ENCODE measurements at regions not wholly inside any gene's neighbourhood (a gene's known extent, or its start where the extent isn't known, plus 50 kb on each side); places are given as distances from the start of the nearest gene placed in this dataset.

DNA sequence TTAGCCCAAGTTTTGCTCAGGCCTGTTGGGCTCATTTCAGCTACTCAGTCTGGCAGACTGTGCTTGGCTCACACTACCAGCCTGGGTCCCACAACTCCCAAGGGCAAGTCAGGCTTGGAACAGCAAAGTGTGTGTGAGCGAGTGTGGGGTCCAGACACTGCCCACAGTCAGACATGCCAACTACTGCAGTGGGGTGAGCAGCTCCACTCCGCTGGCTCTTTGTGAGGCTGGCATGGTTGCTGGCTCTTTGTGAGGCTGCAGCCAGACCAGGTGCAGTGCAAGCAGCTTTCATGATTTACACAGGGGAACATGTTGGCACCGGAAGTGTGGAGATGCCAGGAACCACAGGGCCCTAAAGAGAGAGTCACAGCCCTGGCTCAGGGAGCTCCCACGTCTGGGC, 606.7 kb upstream of the FAM174A start:
- DNase-seq (ENCODE audit: low read depth in 2 of 3, low spot score in 2 of 3), result no peak

DNA sequence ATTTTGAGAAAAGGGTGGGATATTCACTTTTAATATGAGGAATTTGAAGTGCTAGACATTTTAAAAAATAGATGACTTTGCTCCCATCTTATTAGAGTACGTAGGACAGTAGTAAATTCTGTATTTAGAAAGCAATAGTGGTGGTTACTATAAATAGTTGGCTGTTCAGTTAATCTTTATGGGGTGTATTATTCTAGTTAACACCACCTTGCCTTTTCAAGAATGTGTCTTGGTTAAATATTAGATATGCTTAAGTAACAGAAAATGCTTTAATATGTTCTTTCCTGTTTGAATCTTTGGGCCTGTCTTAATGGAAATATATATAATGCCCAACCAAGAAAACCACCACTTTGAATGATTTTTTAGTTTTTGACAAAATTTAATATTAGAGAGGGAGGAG, 608.7 kb upstream of the FAM174A start:
- DNase-seq (ENCODE audit: low read depth in 2 of 3, low spot score in 2 of 3), result no peak

DNA sequence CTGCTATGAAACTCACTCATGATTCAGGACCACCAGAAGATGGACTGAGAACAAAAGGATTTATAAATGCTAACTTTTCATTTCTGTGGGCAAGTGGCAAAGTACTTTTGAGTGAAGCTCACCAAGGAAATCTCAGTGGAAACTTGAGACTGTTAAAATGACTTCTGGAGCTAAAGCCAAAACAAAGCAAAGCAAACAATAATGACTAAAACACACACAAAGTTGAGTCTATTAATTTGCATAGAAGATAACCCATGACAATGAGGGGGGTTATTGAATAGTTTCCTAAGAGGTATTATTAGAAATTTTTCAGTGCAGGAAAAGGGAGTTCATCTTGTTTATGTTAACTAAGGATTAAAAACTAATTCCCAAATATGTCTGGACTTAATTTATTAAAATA, 612.8 kb upstream of the FAM174A start:
- no peak for DNase-seq (ENCODE audit: low read depth in 2 of 3, low spot score in 2 of 3)

DNA sequence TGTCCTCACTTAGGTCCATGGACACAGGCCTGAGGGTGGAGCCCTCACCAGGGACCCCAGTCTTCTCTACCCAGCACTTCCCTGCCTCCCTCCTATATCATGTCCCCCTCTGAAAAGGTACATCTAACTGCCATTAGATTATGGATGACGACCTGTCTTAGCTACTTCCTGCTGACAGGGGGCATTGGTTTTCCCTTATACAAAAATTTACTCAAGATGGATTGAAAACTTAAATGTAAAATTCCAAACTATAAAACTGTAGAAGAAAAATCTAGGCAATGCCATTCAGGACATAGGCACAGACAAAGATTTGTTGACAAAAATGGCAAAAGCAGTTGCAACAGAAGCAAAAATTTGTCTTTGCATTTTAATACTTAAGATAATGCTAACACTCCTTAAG, 623.2 kb upstream of the FAM174A start:
- no peak for DNase-seq (ENCODE audit: low read depth in 2 of 3, low spot score in 2 of 3)

- DNase-seq (ENCODE audit: low read depth in 2 of 3, low spot score in 2 of 3), result no peak
Observed at GRCh38 chr5:99906776-99907175, 628.4 kb upstream of the FAM174A start.

DNA sequence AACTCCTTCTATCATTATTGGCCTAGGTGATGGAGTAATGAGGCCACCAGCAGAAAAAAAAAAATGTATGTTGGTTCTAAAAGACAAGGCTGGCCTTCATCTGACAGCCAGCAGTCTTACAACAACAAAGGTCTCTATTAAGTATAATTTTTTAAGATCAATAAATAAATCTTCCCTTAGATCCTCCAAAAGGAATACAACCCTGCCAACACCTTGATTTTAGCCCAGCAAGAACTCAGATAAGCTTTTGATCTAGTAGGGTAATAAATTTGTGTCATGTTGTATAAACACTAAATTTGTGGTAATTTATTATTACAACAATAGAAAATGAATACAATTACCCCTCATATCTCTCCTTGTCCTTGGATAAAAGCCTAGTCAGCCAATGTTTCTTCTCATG, 633.2 kb upstream of the FAM174A start:
- DNase-seq (ENCODE audit: low read depth in 2 of 3, low spot score in 2 of 3), result no peak

GRCh38 chr5:99900302-99900852, 634.8 kb upstream of the FAM174A start:
- no peak for DNase-seq (ENCODE audit: low read depth in 2 of 3, low spot score in 2 of 3)

- DNase-seq (ENCODE audit: low read depth in 2 of 3, low spot score in 2 of 3), result no peak
Observed at GRCh38 chr5:99879791-99880511, 655.2 kb upstream of the FAM174A start.

GRCh38 chr5:99878830-99879229, 656.3 kb upstream of the FAM174A start:
- no peak for DNase-seq (ENCODE audit: low read depth in 2 of 3, low spot score in 2 of 3)

DNA sequence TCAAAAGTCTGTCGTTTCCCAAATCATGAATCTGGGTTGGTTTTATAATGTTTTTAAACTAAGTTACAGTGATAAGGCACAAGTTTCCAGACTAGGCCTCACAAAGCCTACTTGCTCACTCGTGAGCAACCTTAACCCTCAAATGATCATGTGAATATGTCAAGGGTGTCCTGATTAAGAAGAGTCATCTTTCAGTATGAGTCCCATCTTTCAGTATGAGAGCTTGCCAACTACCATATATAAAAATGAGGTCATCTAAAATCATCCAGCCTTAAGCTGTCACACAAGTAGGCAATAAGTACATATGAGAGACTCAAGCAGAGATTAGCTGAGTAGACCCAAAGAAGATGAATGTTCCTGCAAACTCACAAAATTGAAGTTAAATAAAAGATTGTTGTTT, 668.4 kb upstream of the FAM174A start:
- DNase-seq (ENCODE audit: low read depth in 2 of 3, low spot score in 2 of 3), result no peak

DNA sequence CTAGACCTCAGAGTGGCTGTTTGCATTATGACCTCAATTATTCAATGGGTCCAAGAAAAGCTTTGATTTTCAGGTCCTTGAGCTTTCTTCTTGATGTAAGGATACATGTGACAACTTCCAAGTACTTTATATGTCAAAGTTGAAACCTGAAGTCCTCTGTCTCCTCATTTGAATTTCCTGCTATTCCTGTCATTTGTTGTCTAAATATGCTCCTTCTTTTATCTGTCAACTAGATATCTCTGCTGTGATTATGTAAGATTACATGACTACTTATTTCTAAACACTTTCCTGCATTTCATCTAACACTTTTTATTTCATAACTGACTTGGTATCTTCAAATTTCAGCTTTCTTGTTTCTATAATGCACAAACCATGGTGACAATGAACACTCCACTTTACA, 670.0 kb upstream of the FAM174A start:
- no peak for DNase-seq (ENCODE audit: low read depth in 2 of 3, low spot score in 2 of 3)

GRCh38 chr5:99835791-99836190, 699.4 kb upstream of the FAM174A start:
- DNase-seq (ENCODE audit: low read depth in 2 of 3, low spot score in 2 of 3), result no peak

- no peak for DNase-seq (ENCODE audit: low read depth in 2 of 3, low spot score in 2 of 3)
Observed at GRCh38 chr5:99827136-99827535, 708.0 kb upstream of the FAM174A start.

- DNase-seq (ENCODE audit: low read depth in 2 of 3, low spot score in 2 of 3), result no peak
Observed at GRCh38 chr5:99817796-99818195, 717.4 kb upstream of the FAM174A start.

- DNase-seq (ENCODE audit: low read depth in 2 of 3, low spot score in 2 of 3), result no peak
Observed at GRCh38 chr5:99814321-99815063, 720.7 kb upstream of the FAM174A start.

GRCh38 chr5:99808657-99809230, 726.4 kb upstream of the FAM174A start:
- DNase-seq (ENCODE audit: low read depth in 2 of 3, low spot score in 2 of 3), result no peak

DNA sequence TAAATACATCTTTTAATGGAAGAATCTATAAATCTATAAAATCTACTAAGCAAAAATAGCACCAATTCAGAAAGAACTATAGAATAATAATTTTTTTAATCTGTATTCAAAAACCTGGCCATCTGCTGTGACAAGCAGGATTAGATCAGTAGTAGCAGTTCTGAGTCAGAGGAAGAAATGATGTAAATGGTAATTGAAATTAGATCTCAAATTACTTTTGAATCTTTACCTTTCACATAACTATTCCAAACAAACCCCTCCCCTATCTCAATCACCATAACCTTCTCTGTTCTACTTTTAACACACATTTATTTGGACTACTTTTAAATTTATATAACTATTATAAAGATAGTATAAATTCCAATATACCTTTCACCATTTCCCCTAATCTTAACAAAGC, 727.8 kb upstream of the FAM174A start:
- DNase-seq (ENCODE audit: low read depth in 2 of 3, low spot score in 2 of 3), result no peak

GRCh38 chr5:99795031-99795430, 740.1 kb upstream of the FAM174A start:
- no peak for DNase-seq (ENCODE audit: low read depth in 2 of 3, low spot score in 2 of 3)

- DNase-seq (ENCODE audit: low read depth in 2 of 3, low spot score in 2 of 3), result no peak
Observed at GRCh38 chr5:99788482-99788881, 746.7 kb upstream of the FAM174A start.

GRCh38 chr5:99775189-99775588, 760.0 kb upstream of the FAM174A start:
- DNase-seq (ENCODE audit: low read depth in 2 of 3, low spot score in 2 of 3), result no peak

DNA sequence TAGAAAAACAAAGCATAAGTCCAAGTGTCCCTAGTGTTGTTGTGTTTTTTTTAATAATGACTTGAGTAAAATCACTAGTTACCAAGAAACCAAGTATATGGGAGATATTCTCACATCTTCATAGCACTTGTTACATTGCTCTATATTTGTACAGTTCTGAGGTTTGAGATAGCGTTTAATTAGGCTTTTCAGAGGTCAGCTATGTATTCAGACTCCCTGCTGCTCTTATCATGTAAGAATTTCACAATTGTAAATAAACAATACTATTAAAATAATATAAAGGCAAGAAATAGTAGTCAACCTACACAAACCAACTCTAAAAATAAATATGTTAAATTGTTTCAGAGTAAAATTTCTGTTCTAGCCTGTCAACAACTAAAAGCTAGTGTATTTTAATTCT, 761.9 kb upstream of the FAM174A start:
- DNase-seq (ENCODE audit: low read depth in 2 of 3, low spot score in 2 of 3), result no peak

DNA sequence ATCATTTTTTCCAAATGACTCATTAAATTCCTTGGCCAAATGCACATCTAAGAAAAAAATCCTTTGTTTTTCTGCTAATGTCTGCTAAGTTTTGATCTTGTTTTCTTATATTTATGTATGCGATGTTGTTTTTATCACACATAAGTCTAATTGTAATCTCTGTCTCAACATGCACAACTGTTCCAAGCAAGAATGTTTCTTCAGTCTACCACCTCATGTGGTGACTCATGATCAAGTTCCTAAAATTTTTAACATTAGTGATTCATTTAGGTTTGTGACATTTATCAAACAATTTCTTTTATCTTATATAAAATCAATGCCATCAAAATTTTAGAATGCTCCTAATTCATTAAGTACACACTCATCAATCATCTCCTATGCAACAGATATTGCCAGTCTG, 763.9 kb upstream of the FAM174A start:
- DNase-seq (ENCODE audit: low read depth in 2 of 3, low spot score in 2 of 3), result no peak
